Cardiac fibroblast (primary cell): ENCODE measurements at regions not wholly inside any gene's neighbourhood (a gene's known extent, or its start where the extent isn't known, plus 50 kb on each side); places are given as distances from the start of the nearest gene placed in this dataset.
A peak's percentile ranks its signal among the peaks of the same experiment; 100 is the strongest.

Source experiments
- DNase-seq, 2 donors: peaks; one replicate each; pipeline versions ENCODE4 v3.0.0 to v3.0.0-alpha.2; 2010; ENCODE audit warnings: low read depth in 2 of 2
- H3K4me3 ChIP-seq, 2 donors: replicated peaks in 1 of 2; 1 replicate in 1 of 2; 2 replicates in 1 of 2; pipeline ENCODE4 v1.5.1; 2011; ENCODE audit warnings: low read depth in 2 of 2, low read length in 2 of 2, mild to moderate bottlenecking in 2 of 2, moderate library complexity in 1 of 2
- CTCF ChIP-seq: IDR thresholded peaks from one replicate; pipeline ENCODE4 v1.5.1; 2011; ENCODE audit warnings: low read depth, mild to moderate bottlenecking, low read length, inconsistent platforms

DNA sequence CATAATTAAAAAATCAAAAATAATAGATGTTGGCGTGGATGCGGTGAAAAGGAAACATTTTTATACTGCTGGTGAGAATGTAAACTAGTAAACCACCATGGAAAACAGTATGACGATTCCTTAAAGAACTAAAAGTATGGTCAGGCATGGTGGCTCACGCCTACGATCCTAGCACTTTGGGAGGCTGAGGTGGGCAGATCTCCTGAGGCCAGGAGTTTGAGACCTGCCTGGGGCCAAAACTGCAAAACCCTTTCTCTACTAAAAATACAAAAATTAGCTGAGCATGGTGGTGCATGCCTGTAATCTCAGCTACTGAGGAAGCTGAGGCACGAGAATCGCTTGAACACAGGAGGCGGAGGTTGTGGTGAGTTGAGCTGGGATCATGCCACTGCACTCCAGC, 195.7 kb upstream of the BMP4 start:
- TF ChIP-seq CTCF, result no peak
- no peak overlapping the region for H3K4me3 ChIP-seq
- no peak for DNase-seq

DNA sequence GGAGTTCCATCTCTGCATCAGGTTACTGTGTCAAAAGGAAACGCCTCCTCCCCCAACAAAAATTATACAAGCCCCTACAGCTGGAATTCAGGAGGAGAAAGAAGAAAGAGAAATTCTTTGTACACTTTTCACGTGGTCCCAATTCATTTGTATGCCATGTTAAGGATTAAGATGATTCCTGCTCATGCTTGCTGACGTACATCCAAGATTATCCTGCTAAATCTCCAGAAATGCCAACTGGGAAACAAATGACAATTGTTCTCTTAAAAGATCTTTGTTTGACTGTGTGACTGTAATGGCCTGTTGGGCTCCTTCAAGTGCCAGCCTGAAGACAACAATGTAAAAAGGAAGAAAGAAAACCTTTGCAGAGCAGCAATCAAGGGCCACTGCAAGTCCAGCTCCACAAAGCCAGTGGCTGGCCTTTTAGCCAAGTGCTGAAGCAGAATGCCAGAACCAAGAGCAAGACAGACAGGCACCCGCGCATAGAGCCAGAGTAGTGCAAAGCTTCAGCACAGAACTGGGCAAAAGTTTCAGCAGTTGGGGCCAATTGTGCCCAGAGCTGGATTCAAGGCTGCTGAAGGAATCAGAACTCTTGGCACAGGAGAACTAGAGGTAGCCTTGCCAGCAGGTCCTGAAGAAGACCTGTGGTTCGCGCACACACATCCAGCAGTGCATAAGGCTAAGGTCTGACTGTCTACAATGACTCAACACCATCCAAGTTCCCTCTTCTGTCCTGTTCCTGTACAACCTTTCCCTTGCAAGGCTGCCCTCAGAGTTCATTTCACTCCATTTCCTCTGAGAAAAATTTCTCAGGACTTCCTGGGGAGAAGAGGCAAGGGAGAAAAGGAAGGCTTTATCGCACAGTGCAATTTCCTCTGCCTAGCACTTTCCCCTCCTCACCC, 209.7 kb upstream of the BMP4 start:
- no peak overlapping the region for H3K4me3 ChIP-seq
- TF ChIP-seq CTCF, result no peak
- no peak for DNase-seq

GRCh38 chr14:54168489-54168888, 211.9 kb upstream of the BMP4 start:
- DNase-seq, result no peak
- no peak overlapping the region for H3K4me3 ChIP-seq
- TF ChIP-seq CTCF, result no peak

DNA sequence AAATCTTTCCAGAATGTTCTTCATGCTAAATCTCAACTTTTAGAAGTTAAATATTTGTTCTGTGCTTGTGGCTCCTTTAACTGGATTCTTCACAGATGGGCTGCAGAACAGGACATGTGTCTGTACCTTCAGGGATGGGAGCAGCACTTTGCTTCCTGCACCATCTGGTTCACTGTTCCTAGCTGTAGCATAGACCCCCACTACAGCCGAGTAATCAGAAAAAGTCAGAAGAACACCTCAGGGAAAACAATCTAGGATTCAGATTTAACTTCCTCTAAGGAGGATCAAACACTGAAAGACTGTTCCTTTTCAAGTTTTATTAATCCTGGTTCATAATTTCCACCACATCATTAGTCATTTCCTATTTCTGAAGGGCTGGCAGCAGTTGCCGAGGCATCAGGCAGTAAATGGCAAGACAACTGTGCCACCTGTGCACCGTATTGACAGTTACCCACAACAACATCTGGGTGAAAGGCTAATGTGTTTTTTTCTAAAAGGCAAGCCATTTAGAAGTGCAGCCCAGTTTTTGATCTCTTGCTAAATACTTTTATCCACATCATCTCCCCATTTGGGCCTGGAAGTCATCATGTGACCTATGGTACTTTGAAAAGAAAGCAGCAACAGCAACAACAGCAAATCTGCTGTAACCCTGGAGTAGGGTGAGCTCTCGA, 212.8 kb upstream of the BMP4 start:
- peak in 1 of 2 donors; percentile 48 for DNase-seq
- TF ChIP-seq CTCF, result no peak
- no peak overlapping the region for H3K4me3 ChIP-seq

DNA sequence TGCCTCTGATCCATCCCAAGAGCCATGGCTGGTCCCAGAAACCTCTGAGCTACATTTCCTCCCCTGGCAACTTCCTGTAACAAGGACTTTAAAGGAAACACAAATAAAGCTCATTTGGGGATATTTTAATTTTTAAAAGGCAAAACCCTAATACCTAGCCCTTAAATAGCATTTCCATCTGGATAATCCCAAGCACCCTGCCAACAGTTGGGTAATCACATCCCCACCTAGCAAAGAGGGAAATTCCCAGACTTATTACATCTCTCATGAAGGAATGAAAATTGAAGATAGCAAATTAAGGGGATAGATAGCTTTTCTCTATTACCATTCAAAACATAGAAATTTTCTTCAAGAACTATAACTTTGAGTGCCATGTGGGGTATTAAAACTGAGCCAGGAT, 213.7 kb upstream of the BMP4 start:
- no peak for TF ChIP-seq CTCF
- no peak overlapping the region for H3K4me3 ChIP-seq
- DNase-seq, result no peak

DNA sequence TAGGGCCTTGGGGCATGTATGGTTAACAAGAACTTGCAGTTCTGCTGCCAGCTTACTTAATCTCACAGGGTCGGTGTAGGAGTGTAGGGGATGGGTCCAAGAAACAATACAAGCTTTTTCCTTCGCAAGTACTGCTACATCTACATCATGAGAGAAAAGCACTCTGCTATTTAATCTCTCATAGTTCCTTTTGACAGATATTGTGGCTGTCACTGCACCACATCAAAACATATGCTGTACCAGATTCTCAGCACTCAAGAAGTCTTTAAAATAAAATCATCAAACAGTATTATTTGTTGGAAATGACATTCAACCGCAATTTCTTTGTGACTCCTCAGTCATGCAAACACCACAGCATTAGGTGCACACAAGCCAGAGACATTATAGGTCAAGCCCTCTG, 215.5 kb upstream of the BMP4 start:
- no peak for TF ChIP-seq CTCF
- H3K4me3 ChIP-seq, result no peak overlapping the region
- no peak for DNase-seq
